ENCODE measurements at regions not wholly inside any gene's neighbourhood (a gene's known extent, or its start where the extent isn't known, plus 50 kb on each side); places are given as distances from the start of the nearest gene placed in this dataset.

DNA sequence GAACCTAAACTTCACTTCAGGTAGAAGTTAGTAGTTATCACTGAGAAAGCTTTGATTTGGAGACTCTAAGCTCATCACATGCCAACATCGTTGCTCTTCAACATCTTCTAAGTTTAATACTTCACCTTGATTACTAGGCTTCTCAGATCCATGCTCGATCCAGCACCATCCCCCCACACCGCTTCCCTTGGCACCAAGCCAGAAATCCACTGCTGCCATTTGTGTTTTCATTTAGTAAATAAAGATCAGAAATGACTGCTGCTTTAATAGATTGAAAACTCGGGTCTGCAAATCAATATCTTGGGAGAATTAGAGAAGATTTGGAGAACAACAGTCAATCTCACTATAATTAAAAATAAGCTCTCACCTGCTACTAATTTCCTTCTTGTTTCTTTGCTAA is 214.7 kb upstream of the NR4A3 start:
- H3K4me2 ChIP-seq (ENCODE audit: low read length) = no peak overlapping the region

DNA sequence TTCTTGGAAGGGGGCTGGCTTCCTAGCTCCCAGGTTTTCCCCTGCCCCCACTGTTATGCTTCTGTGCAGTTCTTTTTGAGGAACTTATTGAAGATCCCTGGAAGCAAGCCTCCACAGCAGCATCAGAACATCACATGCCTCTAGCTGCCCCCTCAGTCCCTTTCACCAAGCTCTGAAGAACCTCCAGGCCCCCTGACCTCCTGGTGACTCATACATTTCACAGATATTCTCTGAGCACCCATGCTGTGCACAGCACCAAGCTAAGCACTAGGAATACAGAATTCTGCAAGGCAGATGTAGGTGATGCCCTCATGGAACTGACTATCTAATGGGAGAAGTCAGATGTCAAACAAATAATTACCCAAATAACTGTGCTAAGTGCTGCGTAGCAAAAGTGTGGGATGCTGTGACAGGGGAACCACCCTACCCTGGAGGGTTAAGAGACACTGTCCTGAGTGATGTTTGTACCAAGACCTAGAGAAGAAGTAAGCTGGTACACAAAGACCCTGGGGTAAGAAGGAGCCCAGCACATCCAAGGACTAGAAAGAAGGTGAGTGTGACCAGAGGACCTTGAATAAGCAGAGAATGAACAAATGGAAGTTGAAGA is 213.7 kb upstream of the NR4A3 start:
- H3K9ac ChIP-seq (ENCODE audit: low read length) = no peak overlapping the region
- no peak overlapping the region for H3K27ac ChIP-seq (ENCODE audit: low read depth, low read length, poor library complexity, severe bottlenecking)
- H3K9me2 ChIP-seq (ENCODE audit: low read depth, low read length) = no peaks in the 10 kb centered on the region
- H3K27me3 ChIP-seq (ENCODE audit: insufficient read depth, low read length) = no peaks in the 10 kb centered on the region
- H3K9me3 ChIP-seq (ENCODE audit: low read length) = no peaks in the 10 kb centered on the region
- H3K4me1 ChIP-seq (ENCODE audit: insufficient read depth, low read length, severe bottlenecking) = no peaks in the 10 kb centered on the region
- H4K20me1 ChIP-seq (ENCODE audit: insufficient read depth, low read length) = no peaks in the 10 kb centered on the region
- H2AFZ ChIP-seq (ENCODE audit: low read length) = no peak overlapping the region
- H3K4me3 ChIP-seq (ENCODE audit: low read depth, low read length, poor library complexity, severe bottlenecking) = no peak overlapping the region
- TF ChIP-seq, protein P1, sequence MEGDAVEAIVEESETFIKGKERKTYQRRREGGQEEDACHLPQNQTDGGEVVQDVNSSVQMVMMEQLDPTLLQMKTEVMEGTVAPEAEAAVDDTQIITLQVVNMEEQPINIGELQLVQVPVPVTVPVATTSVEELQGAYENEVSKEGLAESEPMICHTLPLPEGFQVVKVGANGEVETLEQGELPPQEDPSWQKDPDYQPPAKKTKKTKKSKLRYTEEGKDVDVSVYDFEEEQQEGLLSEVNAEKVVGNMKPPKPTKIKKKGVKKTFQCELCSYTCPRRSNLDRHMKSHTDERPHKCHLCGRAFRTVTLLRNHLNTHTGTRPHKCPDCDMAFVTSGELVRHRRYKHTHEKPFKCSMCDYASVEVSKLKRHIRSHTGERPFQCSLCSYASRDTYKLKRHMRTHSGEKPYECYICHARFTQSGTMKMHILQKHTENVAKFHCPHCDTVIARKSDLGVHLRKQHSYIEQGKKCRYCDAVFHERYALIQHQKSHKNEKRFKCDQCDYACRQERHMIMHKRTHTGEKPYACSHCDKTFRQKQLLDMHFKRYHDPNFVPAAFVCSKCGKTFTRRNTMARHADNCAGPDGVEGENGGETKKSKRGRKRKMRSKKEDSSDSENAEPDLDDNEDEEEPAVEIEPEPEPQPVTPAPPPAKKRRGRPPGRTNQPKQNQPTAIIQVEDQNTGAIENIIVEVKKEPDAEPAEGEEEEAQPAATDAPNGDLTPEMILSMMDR (IDR thresholded peaks at IDR 0.05; ENCODE audit: low read length) = no peak
- no peak for TF ChIP-seq EZH2 (IDR thresholded peaks at IDR 0.05; ENCODE audit: borderline replicate concordance, low read length)
- no peaks in the 10 kb centered on the region for H3F3A ChIP-seq (ENCODE audit: insufficient read depth, low read length)
- no peaks in the 10 kb centered on the region for H3K36me3 ChIP-seq (ENCODE audit: insufficient read depth, low read length)
- H3K79me2 ChIP-seq (ENCODE audit: insufficient read depth, low read length) = no peaks in the 10 kb centered on the region
- H3K4me2 ChIP-seq (ENCODE audit: low read length) = no peak overlapping the region

More for the DNA sequence above, 214.7 kb upstream of the NR4A3 start:
- Histone ChIP-seq H3K9me2 (ENCODE audit: low read depth, low read length) (no peaks in the 10 kb centered on the region), H2AFZ (ENCODE audit: low read length) (no peak overlapping the region), H3K9ac (ENCODE audit: low read length) (no peak overlapping the region), H3K4me1 (ENCODE audit: insufficient read depth, low read length, severe bottlenecking) (no peaks in the 10 kb centered on the region), H3K9me3 (ENCODE audit: low read length) (no peaks in the 10 kb centered on the region), H4K20me1 (ENCODE audit: insufficient read depth, low read length) (no peaks in the 10 kb centered on the region), H3K4me3 (ENCODE audit: low read depth, low read length, poor library complexity, severe bottlenecking) (no peak overlapping the region), H3K79me2 (ENCODE audit: insufficient read depth, low read length) (no peaks in the 10 kb centered on the region), H3K27me3 (ENCODE audit: insufficient read depth, low read length) (no peaks in the 10 kb centered on the region), H3F3A (ENCODE audit: insufficient read depth, low read length) (no peaks in the 10 kb centered on the region), H3K27ac (ENCODE audit: low read depth, low read length, poor library complexity, severe bottlenecking) (no peak overlapping the region), H3K36me3 (ENCODE audit: insufficient read depth, low read length) (no peaks in the 10 kb centered on the region)
- TF ChIP-seq, protein P1 (IDR thresholded peaks at IDR 0.05; ENCODE audit: low read length) = no peak
- TF ChIP-seq EZH2 (IDR thresholded peaks at IDR 0.05; ENCODE audit: borderline replicate concordance, low read length) = no peak

DNA sequence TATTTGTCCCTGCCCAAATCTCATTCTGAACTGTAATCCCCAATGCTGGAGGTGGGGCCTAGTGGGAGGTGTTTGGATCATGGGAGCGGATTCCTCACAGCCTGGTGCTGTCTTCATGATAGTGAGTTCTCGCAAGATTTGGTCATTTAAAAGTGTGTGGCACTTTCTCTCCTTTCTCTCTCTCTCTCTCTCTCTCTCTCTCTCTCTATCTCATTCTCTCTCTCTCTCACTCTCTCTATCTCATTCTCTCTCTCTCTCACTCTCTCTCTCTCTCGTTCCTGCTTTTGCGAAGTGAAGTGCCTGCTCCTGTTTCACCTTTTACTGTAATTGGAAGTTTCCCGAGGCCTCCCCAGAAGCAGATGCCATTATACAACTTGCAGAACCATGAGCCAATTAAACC is 207.3 kb upstream of the NR4A3 start:
- Histone ChIP-seq H3K9ac (ENCODE audit: low read length) (no peak overlapping the region), H3K79me2 (ENCODE audit: insufficient read depth, low read length) (no peaks in the 10 kb centered on the region), H3K27me3 (ENCODE audit: insufficient read depth, low read length) (no peaks in the 10 kb centered on the region), H3K4me3 (ENCODE audit: low read depth, low read length, poor library complexity, severe bottlenecking) (no peak overlapping the region), H3K9me2 (ENCODE audit: low read depth, low read length) (no peaks in the 10 kb centered on the region), H3K36me3 (ENCODE audit: insufficient read depth, low read length) (no peaks in the 10 kb centered on the region), H3K4me2 (ENCODE audit: low read length) (no peak overlapping the region), H3F3A (ENCODE audit: insufficient read depth, low read length) (no peaks in the 10 kb centered on the region), H3K27ac (ENCODE audit: low read depth, low read length, poor library complexity, severe bottlenecking) (no peak overlapping the region), H2AFZ (ENCODE audit: low read length) (no peak overlapping the region), H3K4me1 (ENCODE audit: insufficient read depth, low read length, severe bottlenecking) (no peaks in the 10 kb centered on the region), H4K20me1 (ENCODE audit: insufficient read depth, low read length) (no peaks in the 10 kb centered on the region), H3K9me3 (ENCODE audit: low read length) (no peaks in the 10 kb centered on the region)
- TF ChIP-seq, protein P1 (IDR thresholded peaks at IDR 0.05; ENCODE audit: low read length) = no peak
- TF ChIP-seq EZH2 (IDR thresholded peaks at IDR 0.05; ENCODE audit: borderline replicate concordance, low read length) = no peak
